PC-9 (cell line): ENCODE measurements at regions not wholly inside any gene's neighbourhood (a gene's known extent, or its start where the extent isn't known, plus 50 kb on each side); places are given as distances from the start of the nearest gene placed in this dataset.

Experiments
- BruUV-seq: library from RNA; stranded (reverse); fragments of 400-500 nt; replicated peaks from 2 replicates; lab custom pipeline; 2021; lab: Mats Ljungman, UMichigan
- CTCF ChIA-PET: fragments of 300-600 bp; sonication (Branson Sonifier 250); formaldehyde crosslinking; loops from one replicate; lab custom pipeline; 2022; ENCODE audit warnings: antibody characterized with exemption; lab: Charles Lee
- POLR2A ChIA-PET: fragments of 300-600 bp; sonication (Branson Sonifier 250); formaldehyde crosslinking; loops from one replicate; lab custom pipeline; 2022; ENCODE audit warnings: antibody characterized with exemption; ENCODE audit not compliant: unreplicated experiment; lab: Charles Lee
- DNase-seq, 2 experiments: peaks; one replicate each; pipeline versions ENCODE4 v3.0.0 to v3.0.0-alpha.2; 2015 to 2022; ENCODE audit warnings: mixed read lengths in 1 of 2
- H2AFZ ChIP-seq: fragments of 200-600 bp; sonication (generic); 2 replicates; pipeline ENCODE4 v1.8.1; 2017; ENCODE audit warnings: antibody characterized with exemption
- H3F3A ChIP-seq: fragments of 200-600 bp; sonication (generic); 2 replicates; pipeline ENCODE4 v1.8.1; 2017; ENCODE audit warnings: antibody characterized with exemption, mild to moderate bottlenecking, low read depth; ENCODE audit not compliant: insufficient read depth
- H3K27ac ChIP-seq: fragments of 200-600 bp; sonication (generic); 2 replicates; pipeline ENCODE4 v1.6.1; 2016; ENCODE audit warnings: mixed run types
- H3K27me3 ChIP-seq: fragments of 200-600 bp; sonication (generic); 2 replicates; pipeline ENCODE4 v1.6.1; 2016; ENCODE audit warnings: low read depth, mixed run types; ENCODE audit not compliant: insufficient read depth
- H3K36me3 ChIP-seq: fragments of 200-600 bp; sonication (generic); 2 replicates; pipeline ENCODE4 v1.6.1; 2016; ENCODE audit warnings: low read depth, mixed run types
- H3K4me1 ChIP-seq: fragments of 200-600 bp; sonication (generic); replicated peaks from 2 replicates; pipeline ENCODE4 v1.6.1; 2016; ENCODE audit warnings: mixed run types; ENCODE audit not compliant: insufficient read depth
- H3K4me2 ChIP-seq: fragments of 200-600 bp; sonication (generic); 2 replicates; pipeline ENCODE4 v1.6.1; 2017; ENCODE audit warnings: mixed run types
- H3K4me3 ChIP-seq: fragments of 200-600 bp; sonication (generic); 2 replicates; pipeline ENCODE4 v1.6.1; 2016; ENCODE audit warnings: mixed run types
- H3K79me2 ChIP-seq: fragments of 200-600 bp; sonication (generic); 2 replicates; pipeline ENCODE4 v1.6.1; 2017; ENCODE audit warnings: low read depth, mixed run types
- H3K9me2 ChIP-seq: fragments of 200-600 bp; sonication (generic); 2 replicates; pipeline ENCODE4 v1.8.1; 2017; ENCODE audit warnings: mild to moderate bottlenecking; ENCODE audit not compliant: insufficient read depth
- H3K9me3 ChIP-seq: fragments of 200-600 bp; sonication (generic); 2 replicates; pipeline ENCODE4 v1.8.1; 2016; ENCODE audit warnings: low read depth; ENCODE audit not compliant: insufficient read depth
- H4K20me1 ChIP-seq: fragments of 200-600 bp; sonication (generic); 2 replicates; pipeline ENCODE4 v1.8.1; 2017; ENCODE audit not compliant: insufficient read depth
- CTCF ChIP-seq: fragments of 200-600 bp; sonication (generic); conservative IDR thresholded peaks from 2 replicates; pipeline ENCODE4 v1.6.1; 2017; ENCODE audit warnings: mixed run types, antibody characterized with exemption, mild to moderate bottlenecking, moderate library complexity
- EZH2 ChIP-seq: fragments of 200-600 bp; sonication (generic); IDR thresholded peaks from 2 replicates; pipeline ENCODE4 v1.8.0; 2017; ENCODE audit warnings: antibody characterized with exemption, low read depth
- intact Hi-C: fragments of 100-400 bp; cut with micrococcal nuclease; formaldehyde crosslinking; loops from one replicate; pipeline ENCODE4 v1.10.0; 2022; ENCODE audit not compliant: unreplicated experiment

GRCh38 chr4:94127707-94128328 lies 79.8 kb upstream of the SMARCAD1 start:
- no peak for DNase-seq
- BruUV-seq: no TSS peak
- Histone ChIP-seq H4K20me1 (no peaks in the 10 kb centered on the region), H3K9me2 (no peaks in the 10 kb centered on the region), H3K4me3 (no peak overlapping the region), H3K36me3 (no peaks in the 10 kb centered on the region), H3K4me2 (no peak overlapping the region), H3K27me3 (no peaks in the 10 kb centered on the region), H3K79me2 (no peaks in the 10 kb centered on the region), H3K4me1 (no peaks in the 10 kb centered on the region), H3F3A (no peaks in the 10 kb centered on the region), H3K27ac (no peak overlapping the region), H3K9me3 (no peaks in the 10 kb centered on the region), H2AFZ (no peak overlapping the region)
- ChIA-PET POLR2A (no interaction called here), CTCF (no interaction called here)
- TF ChIP-seq EZH2: no peak
- peak; percentile 75 for TF ChIP-seq CTCF
- intact Hi-C loops: loop anchor here (1.0 to 5.0 kb wide), 2 partner anchors 231 to 337 kb away; no protein-coding TSS in a partner anchor

- Histone ChIP-seq H3K27ac (no peak overlapping the region), H3K9me2 (no peaks in the 10 kb centered on the region), H3K9me3 (no peaks in the 10 kb centered on the region), H3K36me3 (no peaks in the 10 kb centered on the region), H3K4me1 (no peaks in the 10 kb centered on the region), H3K4me2 (no peak overlapping the region), H2AFZ (no peak overlapping the region), H4K20me1 (no peaks in the 10 kb centered on the region), H3F3A (no peaks in the 10 kb centered on the region), H3K79me2 (no peaks in the 10 kb centered on the region), H3K27me3 (no peaks in the 10 kb centered on the region), H3K4me3 (no peak overlapping the region)
- no TSS peak for BruUV-seq
- ChIA-PET POLR2A (no interaction called here), CTCF (no interaction called here)
- DNase-seq: no peak
- intact Hi-C loops: no loop called here
- TF ChIP-seq EZH2 (no peak), CTCF (no peak)
Observed at GRCh38 chr4:94131212-94131611, 76.5 kb upstream of the SMARCAD1 start.

GRCh38 chr4:94135701-94136100 lies 72.0 kb upstream of the SMARCAD1 start:
- Histone ChIP-seq H3K4me1 (no peaks in the 10 kb centered on the region), H3K4me3 (no peak overlapping the region), H3K4me2 (no peak overlapping the region), H3F3A (no peaks in the 10 kb centered on the region), H2AFZ (no peak overlapping the region), H3K27me3 (no peaks in the 10 kb centered on the region), H3K27ac (no peak overlapping the region), H4K20me1 (no peaks in the 10 kb centered on the region), H3K9me3 (no peaks in the 10 kb centered on the region), H3K79me2 (no peaks in the 10 kb centered on the region), H3K9me2 (no peaks in the 10 kb centered on the region), H3K36me3 (no peaks in the 10 kb centered on the region)
- no peak for DNase-seq
- intact Hi-C loops: no loop called here
- CTCF ChIA-PET: no interaction called here
- POLR2A ChIA-PET: interaction anchor here (0.6 kb wide), 1 partner anchor 17 kb away, joined by 16 read pairs; no protein-coding TSS in a partner anchor
- BruUV-seq: no TSS peak
- TF ChIP-seq CTCF (no peak), EZH2 (no peak)
